Loucy (cell line): ENCODE measurements at regions not wholly inside any gene's neighbourhood (a gene's known extent, or its start where the extent isn't known, plus 50 kb on each side); places are given as distances from the start of the nearest gene placed in this dataset.

Source experiments
- H2AFZ ChIP-seq: fragments of 200-600 bp; sonication (generic); 2 replicates; pipeline ENCODE4 v1.6.0; 2016; ENCODE audit warnings: antibody characterized with exemption, mild to moderate bottlenecking, low read length, moderate library complexity
- H3F3A ChIP-seq: fragments of 200-600 bp; 2 replicates; pipeline ENCODE4 v1.6.0; 2016; ENCODE audit warnings: antibody characterized with exemption, low read depth, mild to moderate bottlenecking
- H3K27me3 ChIP-seq: fragments of 200-600 bp; sonication (generic); 2 replicates; pipeline ENCODE4 v1.6.1; 2014; ENCODE audit warnings: low read length, mild to moderate bottlenecking; ENCODE audit not compliant: insufficient read depth, poor library complexity, severe bottlenecking
- H3K36me3 ChIP-seq: fragments of 200-600 bp; sonication (generic); 2 replicates; pipeline ENCODE4 v1.6.1; 2016; ENCODE audit warnings: low read length; ENCODE audit not compliant: insufficient read depth
- H3K4me1 ChIP-seq: fragments of 200-600 bp; sonication (generic); 2 replicates; pipeline ENCODE4 v1.5.1; 2014; ENCODE audit warnings: low read length, mild to moderate bottlenecking; ENCODE audit not compliant: insufficient read depth, poor library complexity, severe bottlenecking
- H3K4me2 ChIP-seq: fragments of 200-600 bp; sonication (generic); 2 replicates; pipeline ENCODE4 v1.6.0; 2014; ENCODE audit warnings: antibody characterized with exemption, low read length, low read depth, mild to moderate bottlenecking; ENCODE audit not compliant: poor library complexity, severe bottlenecking
- H3K4me3 ChIP-seq: fragments of 200-600 bp; sonication (generic); 2 replicates; pipeline ENCODE4 v1.5.1; 2014; ENCODE audit warnings: low read length, mild to moderate bottlenecking, mixed read lengths; ENCODE audit not compliant: poor library complexity, severe bottlenecking
- H3K79me2 ChIP-seq: fragments of 200-600 bp; sonication (generic); 2 replicates; pipeline ENCODE4 v1.6.1; 2014; ENCODE audit warnings: low read length; ENCODE audit not compliant: insufficient read depth
- H3K9ac ChIP-seq: fragments of 200-600 bp; sonication (generic); 2 replicates; pipeline ENCODE4 v1.6.0; 2014; ENCODE audit warnings: mild to moderate bottlenecking, low read depth, low read length, moderate library complexity; ENCODE audit not compliant: poor library complexity, severe bottlenecking
- H3K9me2 ChIP-seq: fragments of 200-600 bp; sonication (generic); replicated peaks from 2 replicates; pipeline ENCODE4 v1.6.1; 2016; ENCODE audit warnings: low read depth, low read length, mixed read lengths
- H3K9me3 ChIP-seq: fragments of 200-600 bp; sonication (generic); 2 replicates; pipeline ENCODE4 v1.6.1; 2014; ENCODE audit warnings: mild to moderate bottlenecking, antibody characterized with exemption, low read length, low read depth; ENCODE audit not compliant: insufficient read depth
- H4K20me1 ChIP-seq: fragments of 200-600 bp; sonication (generic); 2 replicates; pipeline ENCODE4 v1.6.0; 2014; ENCODE audit warnings: antibody characterized with exemption, low read length, mild to moderate bottlenecking; ENCODE audit not compliant: insufficient read depth, poor library complexity, severe bottlenecking
- CTCF ChIP-seq: fragments of 200-600 bp; sonication (generic); conservative IDR thresholded peaks from 2 replicates; pipeline ENCODE4 v1.5.1; 2014; ENCODE audit warnings: mild to moderate bottlenecking, antibody characterized with exemption, low read length
- EZH2phosphoT487 ChIP-seq: fragments of 200-600 bp; IDR thresholded peaks from 2 replicates; pipeline ENCODE4 v1.6.1; 2018; ENCODE audit warnings: antibody characterized with exemption, mild to moderate bottlenecking, moderate library complexity, borderline replicate concordance

DNA sequence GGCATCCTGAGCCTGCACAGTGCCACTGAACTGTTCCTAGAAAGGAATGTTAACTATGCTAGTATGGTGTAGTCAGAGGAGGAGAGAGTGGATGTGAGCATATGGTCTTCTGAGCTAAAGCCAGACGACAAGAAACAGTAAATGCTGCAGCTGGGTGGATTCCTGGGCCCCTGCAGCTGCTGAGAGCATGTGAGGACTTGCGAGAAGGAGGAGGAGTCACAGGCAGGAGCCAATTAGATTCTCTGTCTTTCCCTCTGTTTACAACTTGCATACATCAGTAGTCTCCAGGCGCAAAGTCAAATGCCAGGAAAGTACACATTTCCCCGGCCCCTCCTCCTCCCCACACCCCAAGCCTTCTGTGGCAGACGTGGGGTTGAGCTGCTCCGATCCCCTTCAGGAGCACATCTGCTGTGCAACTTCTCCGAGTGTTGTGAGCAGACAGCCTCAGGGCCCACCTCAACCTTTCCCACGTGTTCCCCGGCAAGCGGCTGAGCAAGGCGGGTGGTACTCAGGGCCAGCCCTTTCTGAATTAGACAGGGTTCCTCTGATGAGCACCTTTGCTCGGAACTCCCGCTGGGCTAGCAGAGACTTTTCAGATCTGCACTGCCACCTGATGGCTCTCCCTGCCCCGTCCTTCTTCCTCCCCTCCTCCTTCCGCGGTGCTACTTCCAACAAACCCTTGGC, 108.7 kb upstream of the ATP6AP2 start:
- H3K36me3 ChIP-seq = no peaks in the 10 kb centered on the region
- H3K27me3 ChIP-seq = no peaks in the 10 kb centered on the region
- peak overlapping the region; percentile 14 for H3K9ac ChIP-seq
- H3K4me1 ChIP-seq = peaks cover 62% of the 10 kb centered on the region
- H3F3A ChIP-seq = no peaks in the 10 kb centered on the region
- H3K4me3 ChIP-seq = no peak overlapping the region
- no peak overlapping the region for H2AFZ ChIP-seq
- no peaks in the 10 kb centered on the region for H4K20me1 ChIP-seq
- H3K9me3 ChIP-seq = no peaks in the 10 kb centered on the region
- H3K79me2 ChIP-seq = no peaks in the 10 kb centered on the region
- no peaks in the 10 kb centered on the region for H3K9me2 ChIP-seq
- no peak for TF ChIP-seq EZH2phosphoT487
- 0 out of 2 replicates have a peak, but pooled peaks have one; percentile 13 for TF ChIP-seq CTCF
- peak overlapping the region; percentile 10 for H3K4me2 ChIP-seq

GRCh38 chrX:40470830-40471429, 109.8 kb upstream of the ATP6AP2 start:
- H2AFZ ChIP-seq = no peak overlapping the region
- H3K9ac ChIP-seq = no peak overlapping the region
- H3K9me3 ChIP-seq = no peaks in the 10 kb centered on the region
- no peaks in the 10 kb centered on the region for H3K9me2 ChIP-seq
- H3F3A ChIP-seq = no peaks in the 10 kb centered on the region
- H3K27me3 ChIP-seq = no peaks in the 10 kb centered on the region
- H3K79me2 ChIP-seq = no peaks in the 10 kb centered on the region
- no peaks in the 10 kb centered on the region for H3K36me3 ChIP-seq
- no peak overlapping the region for H3K4me3 ChIP-seq
- peaks cover 62% of the 10 kb centered on the region for H3K4me1 ChIP-seq
- no peak for TF ChIP-seq EZH2phosphoT487
- TF ChIP-seq CTCF = no peak
- H4K20me1 ChIP-seq = no peaks in the 10 kb centered on the region
- H3K4me2 ChIP-seq = no peak overlapping the region

- TF ChIP-seq EZH2phosphoT487 (no peak), CTCF (no peak)
- no peaks in the 10 kb centered on the region for H3F3A ChIP-seq
- H3K79me2 ChIP-seq = no peaks in the 10 kb centered on the region
- H3K36me3 ChIP-seq = no peaks in the 10 kb centered on the region
- H3K9ac ChIP-seq = no peak overlapping the region
- H3K4me2 ChIP-seq = no peak overlapping the region
- peaks cover 55% of the 10 kb centered on the region for H3K4me1 ChIP-seq
- no peaks in the 10 kb centered on the region for H3K27me3 ChIP-seq
- no peak overlapping the region for H3K4me3 ChIP-seq
- H3K9me3 ChIP-seq = no peaks in the 10 kb centered on the region
- no peak overlapping the region for H2AFZ ChIP-seq
- H4K20me1 ChIP-seq = no peaks in the 10 kb centered on the region
- H3K9me2 ChIP-seq = no peaks in the 10 kb centered on the region
These were observed 111.5 kb upstream of the ATP6AP2 start for GRCh38 chrX:40469316-40469715.
